ENCODE measurements at regions not wholly inside any gene's neighbourhood (a gene's known extent, or its start where the extent isn't known, plus 50 kb on each side); places are given as distances from the start of the nearest gene placed in this dataset.
"Not testable (repeated sequence)": the region's sequence is repeated elsewhere in the genome, so short reads cannot be mapped to it uniquely, and the experiment has no call there.

GRCh38 chrX:16067886-16068515, 55.4 kb upstream of the GRPR start:
- H3K4me1 ChIP-seq: no peaks in the 10 kb centered on the region
- intact Hi-C loops (cut with DNase I; ENCODE audit: low total_unique reads): no loop called here
- DNase-seq: no peak
- no peaks in the 10 kb centered on the region for H3K27me3 ChIP-seq (replicated peaks in 1 of 7)
- WGBS, 5 donors: 58 to 81% (median 67%) methylated on average over 1 of the region's 1 CpG
- no peaks in the 10 kb centered on the region for H3K36me3 ChIP-seq
- peaks cover 0 to 7% (median 0%) of the 10 kb centered on the region in 8 donors for H3K9me3 ChIP-seq
- TF ChIP-seq POLR2A (IDR thresholded peaks at IDR 0.05) (no peak), POLR2AphosphoS5 (IDR thresholded peaks at IDR 0.05) (no peak), CTCF (IDR thresholded peaks at IDR 0.05 in 8 of 11, conservative IDR thresholded peaks at IDR 0.05 in 3 of 11) (no peak)
- no peak overlapping the region for H3K4me3 ChIP-seq
- H3K27ac ChIP-seq: no peak overlapping the region

DNA sequence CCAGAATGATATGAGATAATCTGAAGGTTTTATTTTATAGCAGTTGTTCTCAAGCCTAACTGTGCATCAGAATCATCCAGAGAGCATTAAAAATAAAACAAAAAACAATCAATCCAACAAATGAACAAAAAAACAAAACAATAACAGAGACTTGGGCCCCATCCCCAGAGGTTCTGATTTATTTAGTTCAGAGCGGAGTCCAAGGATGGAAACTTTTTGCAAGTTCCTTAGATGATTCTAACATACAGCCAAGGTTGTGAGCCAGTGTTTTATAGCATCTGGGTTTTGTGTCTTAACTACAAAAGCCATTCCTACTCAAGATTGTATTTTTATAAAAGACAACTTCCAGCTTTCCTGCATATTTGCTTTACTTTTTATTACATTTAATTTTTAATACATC, 59.4 kb upstream of the GRPR start:
- Histone ChIP-seq H3K27ac (no peak overlapping the region), H3K36me3 (no peaks in the 10 kb centered on the region), H3K9me3 (no peaks in the 10 kb centered on the region), H3K27me3 (replicated peaks in 1 of 7) (no peaks in the 10 kb centered on the region), H3K4me3 (no peak overlapping the region), H3K4me1 (no peaks in the 10 kb centered on the region)
- no peak for DNase-seq
- TF ChIP-seq POLR2AphosphoS5 (IDR thresholded peaks at IDR 0.05): no peak
- WGBS, 5 donors: 88 to 100% (median 96%) methylated on average over 1 of the region's 1 CpG
- intact Hi-C loops (cut with DNase I; ENCODE audit: low total_unique reads): no loop called here

- no peak for TF ChIP-seq CTCF (IDR thresholded peaks at IDR 0.05 in 8 of 11, conservative IDR thresholded peaks at IDR 0.05 in 3 of 11)
- TF ChIP-seq POLR2AphosphoS5 (IDR thresholded peaks at IDR 0.05): no peak
- no peak for TF ChIP-seq POLR2A (IDR thresholded peaks at IDR 0.05)
- H3K36me3 ChIP-seq: no peaks in the 10 kb centered on the region
- no peak overlapping the region for H3K4me3 ChIP-seq
- no peaks in the 10 kb centered on the region for H3K4me1 ChIP-seq
- H3K9me3 ChIP-seq: no peaks in the 10 kb centered on the region
- no peaks in the 10 kb centered on the region for H3K27me3 ChIP-seq (replicated peaks in 1 of 7)
- WGBS, 5 donors: 52 to 69% (median 63%) methylated on average over 2 of the region's 2 CpGs
- no peak for DNase-seq
- H3K27ac ChIP-seq: no peak overlapping the region
- intact Hi-C loops (cut with DNase I; ENCODE audit: low total_unique reads): no loop called here
Measured at GRCh38 chrX:16063141-16063540, 60.2 kb upstream of the GRPR start.

- H3K4me3 ChIP-seq: no peak overlapping the region
- no peak for DNase-seq
- no peaks in the 10 kb centered on the region for H3K4me1 ChIP-seq
- H3K27ac ChIP-seq: no peak overlapping the region
- no peaks in the 10 kb centered on the region for H3K36me3 ChIP-seq
- H3K9me3 ChIP-seq: no peaks in the 10 kb centered on the region
- TF ChIP-seq POLR2A (IDR thresholded peaks at IDR 0.05) (no peak), CTCF (IDR thresholded peaks at IDR 0.05 in 8 of 11, conservative IDR thresholded peaks at IDR 0.05 in 3 of 11) (no peak), POLR2AphosphoS5 (IDR thresholded peaks at IDR 0.05) (no peak)
- intact Hi-C loops (cut with DNase I; ENCODE audit: low total_unique reads): no loop called here
- WGBS, 5 donors: 85 to 94% (median 93%) methylated on average over 3 of the region's 3 CpGs
- no peaks in the 10 kb centered on the region for H3K27me3 ChIP-seq (replicated peaks in 1 of 7)
Measured at GRCh38 chrX:16061296-16061695, 62.1 kb upstream of the GRPR start.

- Histone ChIP-seq H3K4me3 (no peak overlapping the region), H3K27me3 (replicated peaks in 1 of 7) (no peaks in the 10 kb centered on the region), H3K36me3 (no peaks in the 10 kb centered on the region), H3K4me1 (no peaks in the 10 kb centered on the region), H3K9me3 (no peaks in the 10 kb centered on the region), H3K27ac (no peak overlapping the region)
- DNase-seq: no peak
- intact Hi-C loops (cut with DNase I; ENCODE audit: low total_unique reads): no loop called here
- WGBS, 5 donors: 27 to 59% (median 46%) methylated on average over 2 of the region's 2 CpGs
- no peak for TF ChIP-seq POLR2A (IDR thresholded peaks at IDR 0.05)
- TF ChIP-seq CTCF (IDR thresholded peaks at IDR 0.05 in 8 of 11, conservative IDR thresholded peaks at IDR 0.05 in 3 of 11): no peak
- TF ChIP-seq POLR2AphosphoS5 (IDR thresholded peaks at IDR 0.05): no peak
Measured at GRCh38 chrX:16060252-16060651, 63.1 kb upstream of the GRPR start.

DNA sequence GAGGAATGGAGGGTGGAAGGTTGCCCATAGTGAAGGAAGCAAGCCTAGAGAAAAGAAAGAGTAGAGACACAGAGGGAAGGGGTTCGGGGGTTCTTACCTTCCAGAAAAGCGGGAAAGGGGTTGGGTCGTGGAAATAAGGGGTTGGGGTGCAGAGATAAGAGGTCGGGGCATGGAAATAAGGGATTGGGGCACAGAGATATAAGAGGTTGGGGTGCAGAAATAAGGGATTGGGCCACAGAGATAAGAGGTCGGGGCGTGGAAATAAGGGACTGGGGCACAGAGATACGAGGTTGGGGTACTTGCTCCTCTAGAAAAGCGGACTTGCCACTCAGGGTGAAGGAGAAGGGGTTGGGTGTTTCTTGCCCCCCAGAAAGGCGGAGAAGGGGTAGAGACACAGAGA, 74.2 kb upstream of the GRPR start:
- H3K4me3 ChIP-seq; intact Hi-C loops (cut with DNase I; ENCODE audit: low total_unique reads); H3K9me3 ChIP-seq; H3K27me3 ChIP-seq (replicated peaks in 1 of 7); H3K4me1 ChIP-seq; DNase-seq; H3K36me3 ChIP-seq; H3K27ac ChIP-seq: not testable (repeated sequence)
- WGBS, 5 donors: 81 to 93% (median 90%) methylated on average over 9 of the region's 9 CpGs
